Hepatocyte (in vitro differentiated cells): ENCODE measurements at regions not wholly inside any gene's neighbourhood (a gene's known extent, or its start where the extent isn't known, plus 50 kb on each side); places are given as distances from the start of the nearest gene placed in this dataset.

ENCODE experiments used
- DNase-seq: peaks from one replicate; pipeline ENCODE4 v3.0.0-alpha.2; 2016; ENCODE audit warnings: low spot score
- H2AFZ ChIP-seq: fragments of 200-600 bp; sonication (generic); 2 replicates; pipeline ENCODE4 v1.6.0; 2016; ENCODE audit warnings: antibody characterized with exemption, mild to moderate bottlenecking
- H3K27ac ChIP-seq: fragments of 200-600 bp; sonication (generic); 2 replicates; pipeline ENCODE4 v1.5.1; 2016; ENCODE audit warnings: mild to moderate bottlenecking
- H3K27me3 ChIP-seq: fragments of 200-600 bp; sonication (generic); 2 replicates; pipeline ENCODE4 v1.6.1; 2016
- H3K36me3 ChIP-seq: fragments of 200-600 bp; sonication (generic); replicated peaks from 2 replicates; pipeline ENCODE4 v1.5.1; 2016; ENCODE audit warnings: low read depth; ENCODE audit not compliant: insufficient read depth
- H3K4me1 ChIP-seq: fragments of 200-600 bp; sonication (generic); 2 replicates; pipeline ENCODE4 v1.5.1; 2016; ENCODE audit warnings: mild to moderate bottlenecking, moderate library complexity; ENCODE audit not compliant: insufficient read depth
- H3K4me2 ChIP-seq: fragments of 200-600 bp; sonication (generic); 2 replicates; pipeline ENCODE4 v1.6.0; 2016
- H3K4me3 ChIP-seq: fragments of 200-600 bp; sonication (generic); 2 replicates; pipeline ENCODE4 v1.5.1; 2016; ENCODE audit warnings: mild to moderate bottlenecking
- H3K79me2 ChIP-seq: fragments of 200-600 bp; sonication (generic); 2 replicates; pipeline ENCODE4 v1.6.0; 2017; ENCODE audit warnings: mild to moderate bottlenecking
- H3K9me2 ChIP-seq: fragments of 200-600 bp; sonication (generic); replicated peaks from 2 replicates; pipeline ENCODE4 v1.6.0; 2017; ENCODE audit warnings: mild to moderate bottlenecking; ENCODE audit not compliant: insufficient read depth
- H3K9me3 ChIP-seq: fragments of 200-600 bp; sonication (generic); 2 replicates; pipeline ENCODE4 v1.5.1; 2016; ENCODE audit warnings: low read depth, mild to moderate bottlenecking
- H4K20me1 ChIP-seq: fragments of 200-600 bp; sonication (generic); 2 replicates; pipeline ENCODE4 v1.6.0; 2016; ENCODE audit warnings: mild to moderate bottlenecking; ENCODE audit not compliant: insufficient read depth, poor library complexity, severe bottlenecking
- EZH2 ChIP-seq: fragments of 200-600 bp; sonication (generic); IDR thresholded peaks from 2 replicates; pipeline ENCODE4 v1.6.1; 2016; ENCODE audit warnings: antibody characterized with exemption, mild to moderate bottlenecking, borderline replicate concordance
- EZH2phosphoT487 ChIP-seq: fragments of 200-600 bp; sonication (generic); IDR thresholded peaks from one replicate; pipeline ENCODE4 v1.6.1; 2018; ENCODE audit warnings: antibody characterized with exemption, mild to moderate bottlenecking, low read depth, moderate library complexity; ENCODE audit not compliant: unreplicated experiment, severe bottlenecking
- WGBS: methylation state at CpG from one replicate; pipeline ENCODE4 v1.1.6; 2016; ENCODE audit warnings: low lambda C conversion rate; ENCODE audit errors: missing lambda C conversion rate; 5-methylcytosine and 5-hydroxymethylcytosine counted together
- TF ChIP-seq, protein P1 (sequence below): fragments of 200-600 bp; sonication (generic); IDR thresholded peaks from 2 replicates; pipeline ENCODE4 v1.5.1; 2016; ENCODE audit warnings: antibody characterized with exemption, mild to moderate bottlenecking; ENCODE audit not compliant: poor library complexity

DNA sequence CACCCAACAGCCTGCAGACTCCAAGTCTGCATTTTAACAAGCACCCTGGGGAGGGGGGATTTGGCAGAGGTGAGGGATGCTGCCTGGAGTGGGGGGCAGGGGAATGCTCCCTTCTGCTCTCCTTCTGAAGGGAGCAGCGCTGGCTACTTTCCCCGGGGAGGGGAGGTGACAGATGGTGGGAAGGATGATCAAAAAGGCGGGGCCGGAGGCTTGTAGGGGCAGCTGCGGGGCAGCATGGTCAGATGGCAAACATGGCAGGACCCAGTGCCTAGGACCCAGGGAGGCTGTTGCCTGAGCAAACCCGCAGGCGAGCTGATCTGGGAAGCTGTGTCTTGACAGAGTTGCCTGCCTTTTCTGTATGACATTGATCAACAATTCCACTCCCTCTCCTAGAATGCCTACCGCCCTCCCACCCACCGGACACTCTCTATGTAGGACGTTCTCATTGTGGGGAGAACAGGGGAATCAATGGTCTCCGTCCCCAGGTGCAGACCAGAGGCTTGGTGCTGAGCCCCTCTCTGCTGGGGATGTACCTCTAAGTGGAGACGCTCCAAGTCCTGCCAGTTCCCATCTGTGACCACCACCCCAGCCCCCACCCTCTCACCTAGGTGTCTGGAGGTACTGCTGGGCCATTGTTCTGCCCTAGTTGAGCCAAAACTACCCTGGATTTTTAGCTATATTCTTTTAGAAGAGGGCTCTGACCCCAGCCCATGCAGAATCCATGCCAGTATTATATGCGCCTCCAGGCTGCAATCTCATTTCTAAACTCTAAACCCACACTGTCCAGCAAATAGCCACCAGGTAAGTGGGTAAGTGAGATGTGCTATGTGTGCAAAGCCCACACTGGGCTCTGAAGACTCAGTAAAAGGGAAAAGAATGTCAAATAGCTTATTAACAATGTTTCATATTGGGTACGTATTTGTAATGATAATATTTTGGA lies 89.7 kb upstream of the SEC11C start:
- no peaks in the 10 kb centered on the region for H3K9me3 ChIP-seq
- H2AFZ ChIP-seq: no peak overlapping the region
- DNase-seq: no peak
- TF ChIP-seq, protein P1, sequence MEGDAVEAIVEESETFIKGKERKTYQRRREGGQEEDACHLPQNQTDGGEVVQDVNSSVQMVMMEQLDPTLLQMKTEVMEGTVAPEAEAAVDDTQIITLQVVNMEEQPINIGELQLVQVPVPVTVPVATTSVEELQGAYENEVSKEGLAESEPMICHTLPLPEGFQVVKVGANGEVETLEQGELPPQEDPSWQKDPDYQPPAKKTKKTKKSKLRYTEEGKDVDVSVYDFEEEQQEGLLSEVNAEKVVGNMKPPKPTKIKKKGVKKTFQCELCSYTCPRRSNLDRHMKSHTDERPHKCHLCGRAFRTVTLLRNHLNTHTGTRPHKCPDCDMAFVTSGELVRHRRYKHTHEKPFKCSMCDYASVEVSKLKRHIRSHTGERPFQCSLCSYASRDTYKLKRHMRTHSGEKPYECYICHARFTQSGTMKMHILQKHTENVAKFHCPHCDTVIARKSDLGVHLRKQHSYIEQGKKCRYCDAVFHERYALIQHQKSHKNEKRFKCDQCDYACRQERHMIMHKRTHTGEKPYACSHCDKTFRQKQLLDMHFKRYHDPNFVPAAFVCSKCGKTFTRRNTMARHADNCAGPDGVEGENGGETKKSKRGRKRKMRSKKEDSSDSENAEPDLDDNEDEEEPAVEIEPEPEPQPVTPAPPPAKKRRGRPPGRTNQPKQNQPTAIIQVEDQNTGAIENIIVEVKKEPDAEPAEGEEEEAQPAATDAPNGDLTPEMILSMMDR: no peak
- TF ChIP-seq EZH2phosphoT487 (no peak), EZH2 (no peak)
- H3K4me2 ChIP-seq: no peak overlapping the region
- H3K79me2 ChIP-seq: no peaks in the 10 kb centered on the region
- WGBS: 63% methylated on average over 14 of the region's 14 CpGs
- no peaks in the 10 kb centered on the region for H3K36me3 ChIP-seq
- no peaks in the 10 kb centered on the region for H4K20me1 ChIP-seq
- H3K9me2 ChIP-seq: no peaks in the 10 kb centered on the region
- no peak overlapping the region for H3K27ac ChIP-seq
- peaks cover 20% of the 10 kb centered on the region for H3K4me1 ChIP-seq
- no peak overlapping the region for H3K4me3 ChIP-seq
- H3K27me3 ChIP-seq: no peaks in the 10 kb centered on the region

DNA sequence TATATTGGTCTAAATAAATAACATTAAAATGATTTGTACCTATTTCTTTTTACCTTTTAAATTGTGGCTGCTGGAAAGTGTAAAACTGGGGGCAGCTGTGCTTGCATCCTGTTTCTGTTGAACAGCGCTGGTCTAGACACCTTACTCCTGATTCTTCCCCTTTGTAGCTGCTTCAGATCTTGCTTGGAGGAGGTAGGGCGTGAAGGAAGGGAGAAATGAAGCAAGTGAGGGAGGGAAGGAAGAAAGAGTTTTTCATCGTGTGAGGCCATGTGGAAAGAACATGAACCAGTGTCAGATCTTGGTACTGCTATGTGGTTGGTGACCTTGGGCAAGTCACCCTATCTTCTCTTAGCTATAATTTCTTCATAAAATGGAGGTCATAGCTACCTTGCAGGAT lies 89.0 kb upstream of the SEC11C start:
- no peak for DNase-seq
- Histone ChIP-seq H3K4me1 (peaks cover 23% of the 10 kb centered on the region), H3K4me2 (no peak overlapping the region), H3K79me2 (no peaks in the 10 kb centered on the region), H2AFZ (no peak overlapping the region), H3K36me3 (no peaks in the 10 kb centered on the region), H3K27me3 (no peaks in the 10 kb centered on the region), H4K20me1 (no peaks in the 10 kb centered on the region), H3K27ac (no peak overlapping the region), H3K4me3 (no peak overlapping the region), H3K9me3 (no peaks in the 10 kb centered on the region), H3K9me2 (no peaks in the 10 kb centered on the region)
- no peak for TF ChIP-seq EZH2phosphoT487
- no peak for TF ChIP-seq EZH2
- TF ChIP-seq, protein P1: no peak
- 95% methylated on average over 3 of the region's 3 CpGs for WGBS

DNA sequence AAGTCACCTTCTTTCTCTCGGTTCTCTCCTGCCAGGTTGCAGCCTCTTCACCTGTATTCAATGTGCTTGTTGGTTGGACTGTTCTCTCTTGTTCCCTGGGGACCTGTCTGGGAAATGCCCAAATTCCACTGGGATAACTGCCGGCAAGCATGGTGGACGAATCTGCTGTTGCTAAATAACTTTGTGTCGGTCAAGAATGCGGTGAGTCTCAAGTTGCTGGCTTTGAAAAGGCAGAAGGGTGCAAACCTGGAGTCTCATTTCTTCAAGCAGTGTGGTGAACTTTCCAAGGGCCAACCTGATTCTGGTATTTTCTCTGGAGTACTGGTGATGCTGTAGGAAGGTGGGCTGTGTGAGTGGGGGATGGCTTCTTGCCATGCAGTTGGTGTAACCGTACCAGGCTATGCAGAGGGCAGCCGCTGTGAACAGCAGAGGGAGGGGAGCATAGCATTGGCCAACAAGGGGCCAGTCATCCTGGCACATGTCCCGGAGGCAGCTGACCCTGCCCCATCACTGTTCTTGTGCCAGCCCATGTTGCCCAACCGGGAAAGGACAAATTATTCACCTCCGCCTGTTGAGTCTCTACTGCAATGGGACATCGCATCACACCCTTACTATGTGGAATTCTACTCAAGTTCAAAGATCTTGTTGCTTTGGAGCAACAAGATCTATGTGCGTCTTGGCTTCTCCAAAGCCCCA lies 88.1 kb upstream of the SEC11C start:
- Histone ChIP-seq H3K79me2 (no peaks in the 10 kb centered on the region), H3K4me3 (no peak overlapping the region), H2AFZ (no peak overlapping the region), H3K36me3 (no peaks in the 10 kb centered on the region), H3K9me3 (no peaks in the 10 kb centered on the region), H3K4me2 (no peak overlapping the region), H4K20me1 (no peaks in the 10 kb centered on the region), H3K27me3 (no peaks in the 10 kb centered on the region), H3K27ac (no peak overlapping the region), H3K9me2 (no peaks in the 10 kb centered on the region), H3K4me1 (peaks cover 23% of the 10 kb centered on the region)
- DNase-seq: no peak
- WGBS: 94% methylated on average over 12 of the region's 12 CpGs
- TF ChIP-seq, protein P1: no peak
- TF ChIP-seq EZH2 (no peak), EZH2phosphoT487 (no peak)
